ENCODE measurements at regions not wholly inside any gene's neighbourhood (a gene's known extent, or its start where the extent isn't known, plus 50 kb on each side); places are given as distances from the start of the nearest gene placed in this dataset.
A peak's percentile ranks its signal among the peaks of the same experiment; 100 is the strongest.
"Not testable (repeated sequence)": the region's sequence is repeated elsewhere in the genome, so short reads cannot be mapped to it uniquely, and the experiment has no call there.

DNA sequence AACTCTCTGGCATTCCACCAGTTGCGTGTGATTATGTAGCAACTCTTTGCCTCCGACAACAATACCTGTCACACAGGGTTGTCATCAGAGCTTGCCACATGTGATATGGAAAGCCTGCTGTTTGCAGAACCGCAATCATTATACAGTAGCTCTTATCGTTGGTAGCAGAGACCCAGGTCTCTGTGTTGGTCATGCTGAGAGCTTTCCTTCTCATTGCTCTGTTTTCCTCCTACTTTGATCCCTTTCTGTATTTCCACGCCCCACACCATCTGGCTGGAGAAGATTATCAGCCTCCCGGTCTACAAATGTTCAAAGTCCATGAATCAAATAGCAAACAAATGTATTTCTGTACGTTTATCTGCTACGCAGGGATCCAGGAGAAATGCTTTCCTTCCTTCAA, 1475.6 kb upstream of the DEFB115 start:
- 0% methylated on average over 8 of the region's 8 CpGs for WGBS (ENCODE audit: insufficient coverage, low coverage, missing lambda C conversion rate)
- not testable (repeated sequence) for BruUV-seq (replicated peaks); TF ChIP-seq NR2C2 (CRISPR knock-in tag; IDR thresholded peaks at IDR 0.05)
- TF ChIP-seq, protein P1, sequence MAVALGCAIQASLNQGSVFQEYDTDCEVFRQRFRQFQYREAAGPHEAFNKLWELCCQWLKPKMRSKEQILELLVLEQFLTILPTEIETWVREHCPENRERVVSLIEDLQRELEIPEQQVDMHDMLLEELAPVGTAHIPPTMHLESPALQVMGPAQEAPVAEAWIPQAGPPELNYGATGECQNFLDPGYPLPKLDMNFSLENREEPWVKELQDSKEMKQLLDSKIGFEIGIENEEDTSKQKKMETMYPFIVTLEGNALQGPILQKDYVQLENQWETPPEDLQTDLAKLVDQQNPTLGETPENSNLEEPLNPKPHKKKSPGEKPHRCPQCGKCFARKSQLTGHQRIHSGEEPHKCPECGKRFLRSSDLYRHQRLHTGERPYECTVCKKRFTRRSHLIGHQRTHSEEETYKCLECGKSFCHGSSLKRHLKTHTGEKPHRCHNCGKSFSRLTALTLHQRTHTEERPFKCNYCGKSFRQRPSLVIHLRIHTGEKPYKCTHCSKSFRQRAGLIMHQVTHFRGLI (CRISPR knock-in tag; IDR thresholded peaks at IDR 0.05): 0 out of 2 replicates have a peak, but pooled peaks have one; percentile 34
- peak; percentile 84 for TF ChIP-seq ATF7 (IDR thresholded peaks at IDR 0.05)
- peak; percentile 70 for TF ChIP-seq CREM (IDR thresholded peaks at IDR 0.05; ENCODE audit: low read depth)
- peak; percentile 66; the same call in 1 of the 2 replicates for TF ChIP-seq ZNF311 (CRISPR knock-in tag; IDR thresholded peaks at IDR 0.05)
- TF ChIP-seq AFF1 (IDR thresholded peaks at IDR 0.05; ENCODE audit: low read depth in 1 of 2, partially characterized antibody in 2 of 2): peak; percentile 61 to 90
- TF ChIP-seq HDAC1 (IDR thresholded peaks at IDR 0.05): peak in 1 of 2 experiments; percentile 89; a peak in 2 of 4 replicates
- peak; percentile 68; the same call in 1 of the 2 replicates for TF ChIP-seq THRB (CRISPR knock-in tag; conservative IDR thresholded peaks at IDR 0.05)
- TF ChIP-seq POLR2AphosphoS5 (IDR thresholded peaks at IDR 0.05; ENCODE audit: control insufficient read depth, insufficient read depth, low read depth, low read length): peak; percentile 58
- peak; percentile 97 for TF ChIP-seq SMARCC2 (IDR thresholded peaks at IDR 0.05; ENCODE audit: low read depth)
- peak; percentile 96 to 97 for TF ChIP-seq KDM1A (IDR thresholded peaks at IDR 0.05)
- peak; percentile 100 for TF ChIP-seq LEF1 (IDR thresholded peaks at IDR 0.05)
- TF ChIP-seq SOX6 (IDR thresholded peaks at IDR 0.05): peak; percentile 100
- 0 out of 2 replicates have a peak, but pooled peaks have one; percentile 70 for TF ChIP-seq MTA3 (IDR thresholded peaks at IDR 0.05; ENCODE audit: borderline replicate concordance)
- 0 out of 2 replicates have a peak, but pooled peaks have one; percentile 25 for TF ChIP-seq NR2C2 (tag; IDR thresholded peaks at IDR 0.05)
- TF ChIP-seq SMARCA4 (IDR thresholded peaks at IDR 0.05): peak; percentile 98
- TF ChIP-seq ZBED1 (IDR thresholded peaks at IDR 0.05): peak; percentile 82; the same call in 1 of the 2 replicates
- TF ChIP-seq HDAC3 (IDR thresholded peaks at IDR 0.05; ENCODE audit: borderline replicate concordance, partially characterized antibody): peak; percentile 92
- peak; percentile 65 for TF ChIP-seq ZNF24 (IDR thresholded peaks at IDR 0.05)

More for the DNA sequence above, 1475.6 kb upstream of the DEFB115 start:
- H3K27ac ChIP-seq (ENCODE audit: extremely low read depth, low read depth, low read length): peak overlapping the region; percentile 58; the same call in 2 of the 3 replicates
- H3K9ac ChIP-seq (ENCODE audit: insufficient read depth in 1 of 2, low read depth in 2 of 2, low read length in 2 of 2); H2AFZ ChIP-seq (ENCODE audit: low read depth, low read length); FAIRE-seq; H3K79me2 ChIP-seq (ENCODE audit: control insufficient read depth, insufficient read depth, low read length); H3K4me2 ChIP-seq (ENCODE audit: insufficient read depth, low read length); H3K36me3 ChIP-seq (ENCODE audit: control insufficient read depth, insufficient read depth, low read length); H3K9me1 ChIP-seq (ENCODE audit: control insufficient read depth, insufficient read depth, low read length); H3K9me3 ChIP-seq (replicated peaks; ENCODE audit: control insufficient read depth, insufficient read depth, low read depth, low read length); H3K4me3 ChIP-seq; H3K27me3 ChIP-seq (ENCODE audit: control insufficient read depth in 2 of 2, insufficient read depth in 2 of 2, low read length in 2 of 2); H4K20me1 ChIP-seq (replicated peaks; ENCODE audit: control insufficient read depth, insufficient read depth, low read length); H3K4me1 ChIP-seq (replicated peaks in 1 of 2; ENCODE audit: control insufficient read depth in 2 of 2, insufficient read depth in 2 of 2, low read length in 2 of 2); intact Hi-C loops (cut with micrococcal nuclease); CTCF ChIA-PET (ENCODE audit: low intra/inter-chr PET ratio): not testable (repeated sequence)
- POLR2A ChIA-PET: interaction anchor here (0.6 to 0.8 kb wide), 2 partner anchors 702 to 1473 kb away, joined by 4 read pairs; no protein-coding TSS in a partner anchor
- ATAC-seq (peak; percentile 75), DNase-seq (ENCODE audit: extremely low read depth in 1 of 4, low spot score in 3 of 4) (peak; percentile 44 to 91 (median 48))
- in situ Hi-C loops (cut with MboI): loop anchor here (25.0 kb wide), 1 partner anchor 670 kb away; no protein-coding TSS in a partner anchor
